Retinal pigment epithelial cell (primary cell): ENCODE measurements at regions not wholly inside any gene's neighbourhood (a gene's known extent, or its start where the extent isn't known, plus 50 kb on each side); places are given as distances from the start of the nearest gene placed in this dataset.

Source experiments
- DNase-seq: peaks from one replicate; pipeline ENCODE4 v3.0.0-alpha.2; 2010; ENCODE audit warnings: low read depth
- H3K4me3 ChIP-seq: 2 replicates; pipeline ENCODE4 v1.5.1; 2011; ENCODE audit warnings: mild to moderate bottlenecking, low read length, control low read depth, moderate library complexity
- TF ChIP-seq, protein P1 (sequence below): conservative IDR thresholded peaks from 2 replicates; pipeline ENCODE4 v1.5.1; 2011; ENCODE audit warnings: low read depth, low read length, control low read depth, inconsistent platforms

- no peak overlapping the region for H3K4me3 ChIP-seq
- no peak for DNase-seq
- TF ChIP-seq, protein P1, sequence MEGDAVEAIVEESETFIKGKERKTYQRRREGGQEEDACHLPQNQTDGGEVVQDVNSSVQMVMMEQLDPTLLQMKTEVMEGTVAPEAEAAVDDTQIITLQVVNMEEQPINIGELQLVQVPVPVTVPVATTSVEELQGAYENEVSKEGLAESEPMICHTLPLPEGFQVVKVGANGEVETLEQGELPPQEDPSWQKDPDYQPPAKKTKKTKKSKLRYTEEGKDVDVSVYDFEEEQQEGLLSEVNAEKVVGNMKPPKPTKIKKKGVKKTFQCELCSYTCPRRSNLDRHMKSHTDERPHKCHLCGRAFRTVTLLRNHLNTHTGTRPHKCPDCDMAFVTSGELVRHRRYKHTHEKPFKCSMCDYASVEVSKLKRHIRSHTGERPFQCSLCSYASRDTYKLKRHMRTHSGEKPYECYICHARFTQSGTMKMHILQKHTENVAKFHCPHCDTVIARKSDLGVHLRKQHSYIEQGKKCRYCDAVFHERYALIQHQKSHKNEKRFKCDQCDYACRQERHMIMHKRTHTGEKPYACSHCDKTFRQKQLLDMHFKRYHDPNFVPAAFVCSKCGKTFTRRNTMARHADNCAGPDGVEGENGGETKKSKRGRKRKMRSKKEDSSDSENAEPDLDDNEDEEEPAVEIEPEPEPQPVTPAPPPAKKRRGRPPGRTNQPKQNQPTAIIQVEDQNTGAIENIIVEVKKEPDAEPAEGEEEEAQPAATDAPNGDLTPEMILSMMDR, result no peak
Measured at GRCh38 chr1:177435364-177435763, 264.6 kb downstream of the BRINP2 start.

GRCh38 chr1:177432897-177433296, 262.1 kb downstream of the BRINP2 start:
- no peak for DNase-seq
- TF ChIP-seq, protein P1, result peak; percentile 35
- H3K4me3 ChIP-seq, result no peak overlapping the region

GRCh38 chr1:177431123-177431522, 260.4 kb downstream of the BRINP2 start:
- no peak for DNase-seq
- H3K4me3 ChIP-seq, result no peak overlapping the region
- TF ChIP-seq, protein P1, result no peak

- TF ChIP-seq, protein P1, result no peak
- DNase-seq, result no peak
- H3K4me3 ChIP-seq, result no peak overlapping the region
Measured at GRCh38 chr1:177429234-177429633, 258.5 kb downstream of the BRINP2 start.

GRCh38 chr1:177427811-177428210, 257.1 kb downstream of the BRINP2 start:
- DNase-seq, result no peak
- TF ChIP-seq, protein P1, result no peak

GRCh38 chr1:177426497-177426896, 255.7 kb downstream of the BRINP2 start:
- H3K4me3 ChIP-seq, result no peak overlapping the region
- TF ChIP-seq, protein P1, result no peak
- no peak for DNase-seq

More at GRCh38 chr1:177427811-177428210, 257.1 kb downstream of the BRINP2 start:
- H3K4me3 ChIP-seq, result no peak overlapping the region

DNA sequence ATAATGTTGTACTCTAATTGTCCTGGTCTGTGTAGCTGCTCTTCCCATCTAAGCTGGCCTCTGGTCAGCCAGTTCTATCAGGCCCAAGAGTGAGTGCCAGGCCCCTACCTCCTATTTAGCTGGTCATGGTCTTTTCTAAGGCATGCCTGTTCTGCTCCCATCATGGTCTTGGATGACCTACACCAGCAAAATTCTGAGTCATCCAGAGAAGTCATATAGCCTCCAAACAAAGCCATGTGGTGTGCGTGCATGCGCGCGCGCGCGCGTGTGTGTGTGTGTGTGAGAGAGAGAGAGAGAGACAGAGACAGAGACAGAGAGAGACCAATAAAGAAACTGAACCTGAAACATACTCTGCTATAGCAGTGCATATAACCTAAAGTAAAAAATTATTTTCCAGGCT, 254.4 kb downstream of the BRINP2 start:
- H3K4me3 ChIP-seq, result no peak overlapping the region
- DNase-seq, result no peak
- TF ChIP-seq, protein P1, result no peak
